HG03565 (cell line): ENCODE measurements at regions not wholly inside any gene's neighbourhood (a gene's known extent, or its start where the extent isn't known, plus 50 kb on each side); places are given as distances from the start of the nearest gene placed in this dataset.

Source experiments
- ATAC-seq: cut with Tn5 transposase; IDR thresholded peaks from one replicate; pipeline ENCODE4 v1.9.1; 2021; ENCODE audit warnings: mild to moderate bottlenecking, moderate library complexity; ENCODE audit not compliant: unreplicated experiment

DNA sequence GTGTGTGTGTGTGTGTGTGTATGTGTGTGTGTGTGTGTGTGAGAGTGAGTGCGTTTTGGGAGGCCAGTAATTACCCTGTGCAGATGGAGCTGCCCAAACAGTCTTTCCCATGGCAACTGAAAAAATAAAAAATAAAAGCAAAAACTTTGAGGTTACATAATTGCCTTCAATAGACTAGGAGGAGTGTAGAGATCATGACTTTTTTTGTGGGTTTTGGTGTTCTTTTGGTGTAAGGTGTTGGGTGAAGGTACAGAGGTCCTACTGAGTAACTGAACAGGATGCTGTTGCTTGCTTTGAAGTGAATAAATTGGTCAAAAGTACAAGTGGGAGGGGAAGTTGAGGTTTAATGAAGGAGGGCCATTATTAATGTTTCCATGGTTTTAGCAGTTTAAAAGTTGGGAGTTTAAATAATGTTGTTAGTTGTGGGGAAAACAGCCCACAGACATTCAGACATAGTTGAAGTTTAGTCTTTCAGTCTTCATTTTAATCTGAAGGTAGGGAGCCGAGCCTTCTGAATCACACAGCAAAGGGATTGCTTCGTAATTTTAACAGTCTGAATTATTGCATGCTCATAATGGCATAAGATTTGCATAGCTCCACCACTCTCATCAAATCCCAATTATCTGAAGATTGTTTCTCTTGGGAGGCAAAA, 251.4 kb downstream of the PRL start:
- no peak for ATAC-seq

DNA sequence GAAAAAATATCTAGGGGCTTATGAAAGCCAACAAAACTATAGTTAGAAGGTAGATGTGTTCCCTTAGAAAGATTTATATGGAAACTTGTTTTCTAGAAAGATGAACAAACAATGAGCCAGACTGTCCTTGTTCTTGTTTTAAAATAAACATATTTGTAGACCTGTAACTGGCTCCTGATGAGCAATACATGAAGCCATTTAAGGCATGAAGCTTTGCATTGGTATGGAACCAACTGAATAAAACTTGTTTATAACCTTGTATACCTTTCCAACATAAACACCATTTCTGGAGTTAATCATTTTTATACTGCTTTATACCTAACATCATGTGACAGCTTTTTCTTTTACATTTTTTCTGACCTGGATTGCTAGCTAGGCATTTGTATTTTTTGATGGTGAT, 247.8 kb downstream of the PRL start:
- ATAC-seq: no peak

- ATAC-seq: no peak
These were observed 243.3 kb downstream of the PRL start for GRCh38 chr6:22053391-22053997.

- ATAC-seq: no peak
These were observed 240.4 kb downstream of the PRL start for GRCh38 chr6:22056398-22056797.

- ATAC-seq: no peak
These were observed 238.9 kb downstream of the PRL start for GRCh38 chr6:22057962-22058361.

- no peak for ATAC-seq
These were observed 237.7 kb downstream of the PRL start for GRCh38 chr6:22059126-22059525.

DNA sequence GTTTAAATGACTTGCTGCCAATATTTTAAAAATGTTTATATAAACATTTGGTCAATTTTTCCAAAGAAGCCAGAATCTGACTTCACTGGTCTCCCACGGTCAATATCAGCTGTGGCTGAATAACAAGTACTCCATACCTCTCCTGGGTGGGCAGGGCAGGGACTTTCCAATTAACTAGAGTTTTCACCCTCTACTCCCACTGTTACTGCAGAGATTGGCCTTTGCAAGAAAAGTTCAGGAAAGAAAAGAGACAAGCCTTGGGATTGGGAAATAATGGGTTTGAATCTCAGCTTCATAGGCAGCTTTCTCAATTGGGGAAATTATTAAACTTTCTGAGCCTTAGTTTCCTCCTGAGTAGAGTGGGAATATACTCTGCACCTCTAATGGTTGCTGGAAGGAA, 236.9 kb downstream of the PRL start:
- no peak for ATAC-seq

DNA sequence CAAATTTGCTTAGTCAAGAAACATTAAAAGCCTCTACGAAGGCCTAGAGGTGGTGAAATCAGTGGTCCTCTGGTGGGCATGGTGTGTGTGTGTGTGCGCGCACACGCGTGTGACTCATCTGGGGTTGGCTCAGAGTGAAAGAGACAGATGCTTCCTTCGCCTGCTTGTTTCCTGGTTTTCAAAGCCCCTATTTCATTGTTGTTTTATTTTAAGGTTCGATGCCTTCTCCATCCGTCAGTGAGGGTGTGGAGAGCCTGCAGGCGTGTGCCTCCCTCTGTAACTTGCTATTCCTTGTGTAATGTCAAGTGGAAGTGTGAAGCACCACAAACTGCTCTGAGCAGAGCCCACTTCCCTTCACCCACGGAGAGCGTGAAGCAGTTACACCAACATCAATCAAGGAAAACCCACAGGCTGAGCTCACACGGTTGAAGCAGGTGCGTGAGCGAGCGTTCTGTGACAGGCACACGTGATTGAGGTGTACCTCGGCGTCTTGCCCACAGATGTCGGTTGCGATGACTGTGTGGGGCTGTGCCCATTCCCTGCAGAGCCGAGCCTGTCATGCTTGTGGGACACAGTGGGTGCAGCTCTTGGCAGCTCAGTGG, 233.9 kb downstream of the PRL start:
- peak; percentile 53 for ATAC-seq

DNA sequence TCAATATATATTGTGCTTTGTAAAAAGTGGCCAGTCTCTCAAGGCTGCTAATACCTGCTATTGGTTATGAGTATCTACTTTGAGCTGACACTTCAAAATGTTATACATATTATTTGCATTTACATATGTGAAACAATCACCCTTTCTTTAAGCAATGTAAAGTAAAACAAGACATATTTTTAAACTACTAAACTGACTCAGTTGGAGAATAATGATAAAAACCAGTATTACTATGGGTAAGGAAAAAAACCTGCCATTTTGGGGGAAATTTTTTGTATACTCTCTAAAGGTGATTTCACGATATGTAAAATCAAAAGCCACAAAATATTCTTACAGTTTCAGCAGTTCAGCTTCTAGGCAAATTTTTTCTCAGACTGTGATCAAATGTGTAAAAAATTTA, 232.3 kb downstream of the PRL start:
- ATAC-seq: peak; percentile 23

DNA sequence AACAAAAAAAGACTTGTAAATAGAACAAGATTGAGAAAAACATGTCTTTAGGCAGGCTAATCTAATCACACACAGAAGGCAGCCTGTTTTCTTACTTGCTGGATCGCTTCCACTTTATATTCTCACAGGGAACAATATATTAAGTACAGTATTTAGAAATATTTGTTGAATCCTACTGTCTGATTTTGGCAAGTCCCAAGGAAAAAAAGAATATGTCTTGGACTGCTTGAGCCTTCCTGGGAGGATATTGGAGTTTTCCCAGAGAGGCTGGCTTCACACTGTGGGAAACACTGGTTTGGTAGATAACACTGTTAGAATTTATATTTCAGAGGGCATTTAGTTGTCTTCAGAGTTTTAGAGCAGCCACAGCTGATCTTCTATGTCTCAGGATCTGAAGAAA, 229.7 kb downstream of the PRL start:
- ATAC-seq: no peak

DNA sequence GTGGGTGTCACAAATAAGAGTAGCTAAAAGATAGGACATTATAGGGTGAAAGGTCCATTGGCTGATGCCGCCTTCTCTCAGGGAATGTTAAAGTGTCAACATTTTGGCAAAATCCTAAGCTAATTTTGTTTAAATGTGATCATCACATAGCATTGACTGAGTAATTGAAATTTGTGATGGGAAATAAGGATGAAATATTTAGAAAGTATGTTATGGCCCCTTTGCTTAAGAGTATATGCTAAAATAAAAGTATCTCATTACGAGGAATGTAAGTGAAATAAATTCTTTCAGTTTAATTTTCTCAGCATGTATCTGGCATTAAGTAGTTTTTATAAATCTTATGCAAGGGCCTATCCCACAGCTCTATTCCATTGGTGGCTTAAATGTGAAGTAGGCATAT, 229.2 kb downstream of the PRL start:
- no peak for ATAC-seq

DNA sequence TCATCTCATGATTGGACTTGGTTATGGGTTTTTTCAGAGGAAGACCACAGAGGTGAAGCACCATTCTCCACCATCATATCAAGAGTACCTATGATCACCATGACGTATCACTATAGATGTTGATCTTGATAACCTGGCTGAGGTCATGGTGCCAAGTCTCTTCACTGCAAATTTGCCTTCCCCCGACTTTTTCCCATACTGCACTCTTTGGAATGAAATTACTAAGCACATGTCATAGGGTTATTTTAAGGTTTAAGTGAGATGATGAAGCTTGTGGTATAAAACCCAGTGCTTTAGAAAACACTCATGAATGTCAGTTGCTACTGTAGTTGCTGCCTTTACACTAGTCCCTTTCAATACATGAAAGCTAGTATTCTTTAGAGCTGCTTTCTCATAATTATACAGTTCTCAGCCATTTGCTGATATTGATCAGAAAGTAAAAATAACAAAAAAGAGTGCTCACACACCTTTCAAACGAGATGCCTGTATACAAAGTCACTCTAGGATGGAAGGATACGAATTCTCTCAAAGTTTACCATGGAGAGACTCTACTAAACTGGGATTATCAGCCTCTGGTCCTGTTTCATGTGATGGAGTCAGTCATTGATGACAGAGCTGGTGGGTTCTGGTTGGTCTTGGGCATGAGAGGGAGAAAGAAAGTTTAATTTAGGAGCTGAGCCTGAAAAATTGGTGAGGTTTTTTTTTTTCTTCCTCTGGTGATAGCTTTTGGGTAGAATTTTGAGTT, 228.1 kb downstream of the PRL start:
- peak; percentile 67 for ATAC-seq

DNA sequence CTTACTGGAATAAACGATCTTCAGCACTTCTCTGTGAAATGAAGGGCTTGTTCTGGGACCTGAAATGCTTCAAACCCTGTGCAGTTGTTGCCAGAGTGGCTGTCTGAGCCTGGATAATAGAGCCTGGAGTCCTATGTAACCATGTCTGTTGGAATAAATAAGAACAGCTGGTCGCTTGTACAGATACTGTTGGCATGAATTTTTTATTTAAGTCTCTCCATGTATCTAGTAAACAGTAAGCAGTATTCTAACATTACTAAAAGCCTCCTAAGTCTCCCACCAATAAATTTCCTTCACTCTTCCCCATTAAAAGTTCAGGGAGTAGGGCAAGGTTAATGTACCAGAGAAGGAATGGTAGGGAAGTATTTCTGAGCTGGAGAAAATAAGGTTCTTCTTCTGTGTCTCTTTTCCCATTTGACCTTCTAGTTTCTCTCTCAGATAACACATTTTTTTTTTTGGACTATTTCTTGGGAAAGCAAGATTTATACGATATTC, 227.5 kb downstream of the PRL start:
- ATAC-seq: no peak

DNA sequence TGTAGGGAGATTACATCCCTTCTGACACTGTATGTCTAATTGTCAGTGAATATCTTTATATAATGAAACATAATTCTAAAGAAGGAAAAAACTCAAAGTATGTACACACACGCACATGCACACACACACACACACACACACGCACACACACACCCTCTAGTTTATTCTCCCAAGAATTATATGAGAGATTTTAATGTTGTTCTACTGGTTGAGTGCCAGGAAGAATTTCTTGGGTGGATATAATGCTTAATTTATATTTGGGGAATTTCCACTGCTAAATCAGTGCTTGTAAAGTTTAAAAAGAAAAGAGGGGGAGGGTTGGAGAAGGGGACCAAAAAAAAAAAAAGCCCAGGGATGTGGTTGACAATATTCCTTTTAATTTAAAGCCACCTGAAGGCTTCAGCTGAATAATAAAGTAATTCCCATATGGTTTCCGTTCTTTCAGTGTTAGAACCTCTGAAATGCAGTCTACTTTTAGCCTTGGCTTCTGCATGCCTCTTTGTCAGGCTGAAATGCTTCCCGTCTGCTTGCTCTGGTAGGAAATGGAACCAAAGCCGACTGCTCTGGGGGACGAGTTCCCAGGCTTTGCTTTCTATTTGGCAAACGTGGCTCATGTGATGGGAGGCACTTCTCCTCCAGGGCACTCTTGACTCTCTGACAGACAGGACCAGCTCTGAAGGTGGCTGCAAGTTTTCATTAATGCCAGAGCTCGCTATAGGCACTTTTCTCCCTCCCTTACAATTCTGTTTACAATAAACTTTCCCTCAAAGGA, 225.4 kb downstream of the PRL start:
- ATAC-seq: no peak

DNA sequence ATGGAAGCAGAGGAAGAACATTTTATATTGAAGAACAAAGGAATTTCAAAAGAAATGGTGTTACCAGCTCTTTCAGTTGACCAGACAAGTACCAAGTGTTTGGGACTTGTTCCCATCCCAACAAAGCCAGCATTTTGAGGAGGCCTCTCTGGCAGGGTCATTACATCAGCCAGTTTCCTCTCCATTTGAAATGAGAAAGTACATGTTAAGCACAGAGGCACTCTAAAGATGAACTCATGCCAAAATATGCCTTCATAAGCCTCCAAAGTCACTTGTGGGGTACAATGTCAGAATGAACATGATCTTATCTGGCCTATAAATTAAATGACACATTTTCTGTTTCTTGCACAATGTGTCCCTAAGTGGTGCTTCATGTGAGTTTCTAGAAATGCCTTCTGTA, 223.9 kb downstream of the PRL start:
- ATAC-seq: no peak

GRCh38 chr6:22073516-22074198, 223.2 kb downstream of the PRL start:
- ATAC-seq: no peak

DNA sequence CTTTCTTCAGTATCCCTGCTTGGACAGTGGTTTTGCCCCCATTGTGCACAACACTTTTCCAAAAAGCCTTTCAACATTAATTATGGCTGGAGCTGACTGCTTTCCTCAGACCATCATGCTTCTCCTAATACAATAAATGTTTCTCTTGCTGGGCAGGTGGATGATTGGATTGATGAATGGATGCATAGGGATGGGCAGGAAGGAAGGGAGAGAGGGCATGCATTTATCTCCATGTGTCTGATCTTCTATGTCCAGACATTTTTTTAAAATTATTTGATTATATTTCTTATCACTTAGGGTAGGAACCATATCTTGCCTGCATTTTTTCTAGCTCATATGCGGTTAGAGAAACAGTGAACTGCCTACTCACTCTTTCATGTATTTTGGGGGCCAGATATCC, 218.5 kb downstream of the PRL start:
- ATAC-seq: no peak

DNA sequence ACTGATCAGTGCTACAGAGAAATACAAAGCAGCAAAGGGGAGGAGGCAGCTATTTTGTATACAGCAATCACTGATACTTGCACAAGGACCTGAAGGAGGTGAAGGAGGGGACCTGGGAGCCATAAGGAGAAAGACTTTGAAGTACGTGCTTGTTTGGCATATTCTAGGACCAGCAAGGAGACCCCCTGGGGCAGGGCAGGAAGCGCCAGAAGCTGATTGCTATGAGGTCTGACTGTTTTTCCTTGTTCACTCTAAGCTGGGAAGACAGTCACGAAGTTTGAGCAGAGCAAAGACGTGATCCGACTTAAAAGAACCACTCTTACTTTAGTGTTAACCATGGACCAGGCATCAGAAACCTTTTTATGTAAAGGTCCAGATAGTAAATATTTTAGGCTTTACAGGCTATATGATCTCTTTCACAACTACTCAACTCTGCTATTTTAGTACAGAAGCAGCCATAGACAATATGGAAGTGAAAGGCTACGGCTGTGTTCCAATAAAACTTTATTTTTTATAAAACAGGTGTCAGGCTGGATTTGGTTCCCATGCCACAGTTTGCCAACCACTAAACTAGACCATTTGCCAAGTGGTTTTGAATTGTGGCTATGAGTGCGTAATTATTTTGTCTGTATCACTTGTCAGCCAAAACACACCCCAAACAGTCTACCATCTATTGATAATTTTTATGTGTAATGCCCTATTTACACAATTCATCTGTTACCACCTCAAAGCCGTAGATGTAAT, 217.9 kb downstream of the PRL start:
- no peak for ATAC-seq

DNA sequence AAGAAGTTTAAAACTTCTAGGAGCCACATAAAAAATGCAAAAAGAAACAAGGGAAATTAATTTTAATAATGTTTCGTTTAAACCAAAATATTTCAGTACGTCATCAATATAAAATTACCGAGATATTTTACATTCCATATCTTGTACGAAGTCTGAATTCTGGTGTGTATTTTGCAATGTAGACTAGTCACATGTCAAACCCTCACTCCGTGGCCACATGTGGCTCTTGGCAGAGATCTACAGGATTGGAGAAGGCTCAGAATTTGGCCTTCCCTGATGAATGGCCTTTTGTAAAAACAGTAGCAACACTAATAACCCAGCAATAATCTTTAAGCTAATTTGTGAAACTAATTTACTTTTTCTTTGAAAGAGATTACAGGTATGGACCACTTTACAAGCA, 217.1 kb downstream of the PRL start:
- ATAC-seq: no peak

- ATAC-seq: peak; percentile 48
These were observed 215.1 kb downstream of the PRL start for GRCh38 chr6:22081709-22082108.
